Uterus (tissue), 2 donors: ENCODE measurements at regions not wholly inside any gene's neighbourhood (a gene's known extent, or its start where the extent isn't known, plus 50 kb on each side); places are given as distances from the start of the nearest gene placed in this dataset.

Experiments
- CTCF ChIP-seq, 4 experiments: fragments of 200-600 bp in 2 of 4; fragments of 450-650 bp in 2 of 4; sonication (generic) in 2 of 4; IDR thresholded peaks; one replicate each; pipeline ENCODE4 v1.5.1; 2016 to 2019; ENCODE audit warnings: antibody characterized with exemption in 4 of 4, mild to moderate bottlenecking in 2 of 4, moderate library complexity in 1 of 4
- POLR2A ChIP-seq, 2 donors: fragments of 450-650 bp; IDR thresholded peaks; one replicate each; pipeline ENCODE4 v1.6.1; 2016; ENCODE audit warnings: antibody characterized with exemption in 2 of 2, mild to moderate bottlenecking in 1 of 2, moderate library complexity in 1 of 2

GRCh38 chr1:90393025-90393424 is 324.1 kb downstream of the BARHL2 start:
- TF ChIP-seq CTCF (IDR thresholded peaks at IDR 0.05) (no peak), POLR2A (IDR thresholded peaks at IDR 0.05) (no peak)
